MM.1S (cell line): ENCODE measurements at regions not wholly inside any gene's neighbourhood (a gene's known extent, or its start where the extent isn't known, plus 50 kb on each side); places are given as distances from the start of the nearest gene placed in this dataset.
"Not testable (repeated sequence)": the region's sequence is repeated elsewhere in the genome, so short reads cannot be mapped to it uniquely, and the experiment has no call there.

ENCODE experiments used
- DNase-seq: peaks from one replicate; pipeline ENCODE4 v3.0.0-alpha.2; 2015
- H2AFZ ChIP-seq: fragments of 300-600 bp; sonication (generic); 2 replicates; pipeline ENCODE4 v1.6.0; 2016; ENCODE audit warnings: antibody characterized with exemption, low read length
- H3F3A ChIP-seq: fragments of 300-600 bp; sonication (generic); 2 replicates; pipeline ENCODE4 v1.6.1; 2016; ENCODE audit warnings: mild to moderate bottlenecking, antibody characterized with exemption, low read length, moderate library complexity, mixed read lengths; ENCODE audit not compliant: insufficient read depth
- H3K27ac ChIP-seq: fragments of 300-600 bp; sonication (generic); 2 replicates; pipeline ENCODE4 v1.5.1; 2016; ENCODE audit warnings: mild to moderate bottlenecking, low read length
- H3K27me3 ChIP-seq: fragments of 300-600 bp; sonication (generic); replicated peaks from 2 replicates; pipeline ENCODE4 v1.6.0; 2016; ENCODE audit warnings: low read length; ENCODE audit not compliant: insufficient read depth
- H3K36me3 ChIP-seq: fragments of 300-600 bp; sonication (generic); replicated peaks from 2 replicates; pipeline ENCODE4 v1.6.1; 2016; ENCODE audit warnings: mild to moderate bottlenecking, low read length, mixed read lengths; ENCODE audit not compliant: insufficient read depth
- H3K4me1 ChIP-seq: fragments of 300-600 bp; sonication (generic); 2 replicates; pipeline ENCODE4 v1.6.1; 2016; ENCODE audit warnings: low read length, mixed read lengths
- H3K4me2 ChIP-seq: fragments of 300-600 bp; sonication (generic); 2 replicates; pipeline ENCODE4 v1.6.0; 2016; ENCODE audit warnings: low read depth, low read length
- H3K4me3 ChIP-seq: fragments of 300-600 bp; sonication (generic); 2 replicates; pipeline ENCODE4 v1.5.1; 2016; ENCODE audit warnings: low read length, mixed read lengths
- H3K79me2 ChIP-seq: fragments of 300-600 bp; sonication (generic); 2 replicates; pipeline ENCODE4 v1.6.1; 2016; ENCODE audit warnings: mixed run types, low read length, mixed read lengths
- H3K9ac ChIP-seq: fragments of 300-600 bp; sonication (generic); 2 replicates; pipeline ENCODE4 v1.6.1; 2016; ENCODE audit warnings: low read length, mixed read lengths
- H3K9me2 ChIP-seq: fragments of 300-600 bp; sonication (generic); replicated peaks from 2 replicates; pipeline ENCODE4 v1.6.1; 2016; ENCODE audit warnings: mild to moderate bottlenecking, low read length, mixed read lengths; ENCODE audit not compliant: insufficient read depth
- H3K9me3 ChIP-seq: fragments of 300-600 bp; sonication (generic); replicated peaks from 2 replicates; pipeline ENCODE4 v1.6.1; 2016; ENCODE audit warnings: mild to moderate bottlenecking, low read length, mixed read lengths; ENCODE audit not compliant: insufficient read depth
- H4K20me1 ChIP-seq: fragments of 300-600 bp; sonication (generic); 2 replicates; pipeline ENCODE4 v1.6.1; 2016; ENCODE audit warnings: mild to moderate bottlenecking, low read length, moderate library complexity, mixed read lengths; ENCODE audit not compliant: insufficient read depth
- CTCF ChIP-seq: fragments of 300-600 bp; sonication (generic); IDR thresholded peaks from 2 replicates; pipeline ENCODE4 v1.5.1; 2016; ENCODE audit warnings: antibody characterized with exemption, low read length, mixed read lengths
- EZH2 ChIP-seq: fragments of 300-600 bp; sonication (generic); optimal IDR thresholded peaks from 2 replicates; pipeline ENCODE3; 2017; ENCODE audit warnings: low read depth, mild to moderate bottlenecking, antibody characterized with exemption, low read length, mixed read lengths
- EZH2phosphoT487 ChIP-seq: fragments of 300-600 bp; sonication (generic); IDR thresholded peaks from 2 replicates; pipeline ENCODE4 v1.6.1; 2018; ENCODE audit warnings: antibody characterized with exemption, low read length

- not testable (repeated sequence) for DNase-seq, H4K20me1 ChIP-seq, H3K36me3 ChIP-seq, H3K9me3 ChIP-seq, H3K79me2 ChIP-seq, H3K9ac ChIP-seq, H3K4me3 ChIP-seq, H2AFZ ChIP-seq, H3K4me1 ChIP-seq, H3K27ac ChIP-seq, H3K27me3 ChIP-seq, H3F3A ChIP-seq, H3K4me2 ChIP-seq, H3K9me2 ChIP-seq
These were observed 1265.9 kb upstream of the PCDH10 start for GRCh38 chr4:131883181-131883580.

GRCh38 chr4:131925662-131926061, 1223.4 kb upstream of the PCDH10 start:
- not testable (repeated sequence) for H2AFZ ChIP-seq, H3K79me2 ChIP-seq, H3K27me3 ChIP-seq, H3F3A ChIP-seq, H3K4me3 ChIP-seq, H3K9me3 ChIP-seq, H3K4me1 ChIP-seq, H3K9ac ChIP-seq, H3K4me2 ChIP-seq, H3K27ac ChIP-seq, DNase-seq, H4K20me1 ChIP-seq, H3K36me3 ChIP-seq, H3K9me2 ChIP-seq

GRCh38 chr4:131967646-131968045, 1181.4 kb upstream of the PCDH10 start:
- H3K4me2 ChIP-seq, DNase-seq, H2AFZ ChIP-seq, H4K20me1 ChIP-seq, H3K9ac ChIP-seq, H3K4me3 ChIP-seq, H3K27me3 ChIP-seq, H3K36me3 ChIP-seq, H3K79me2 ChIP-seq, H3K4me1 ChIP-seq, H3K27ac ChIP-seq, H3F3A ChIP-seq, H3K9me3 ChIP-seq, H3K9me2 ChIP-seq: not testable (repeated sequence)

GRCh38 chr4:131974730-131975129, 1174.4 kb upstream of the PCDH10 start:
- H3K9ac ChIP-seq = no peak overlapping the region
- DNase-seq = no peak
- no peak overlapping the region for H3K27ac ChIP-seq
- no peaks in the 10 kb centered on the region for H3K9me2 ChIP-seq
- H2AFZ ChIP-seq = no peak overlapping the region
- TF ChIP-seq EZH2phosphoT487 (no peak), CTCF (no peak), EZH2 (no peak)
- H3K4me1 ChIP-seq = no peaks in the 10 kb centered on the region
- no peak overlapping the region for H3K4me2 ChIP-seq
- no peaks in the 10 kb centered on the region for H3F3A ChIP-seq
- no peaks in the 10 kb centered on the region for H3K36me3 ChIP-seq
- no peak overlapping the region for H3K4me3 ChIP-seq
- no peaks in the 10 kb centered on the region for H3K9me3 ChIP-seq
- H4K20me1 ChIP-seq = no peaks in the 10 kb centered on the region
- H3K27me3 ChIP-seq = no peaks in the 10 kb centered on the region
- no peaks in the 10 kb centered on the region for H3K79me2 ChIP-seq

GRCh38 chr4:131975276-131976132, 1173.6 kb upstream of the PCDH10 start:
- H3K4me2 ChIP-seq, H3K36me3 ChIP-seq, H3K9ac ChIP-seq, H3F3A ChIP-seq, H3K9me3 ChIP-seq, H2AFZ ChIP-seq, H3K9me2 ChIP-seq, H4K20me1 ChIP-seq, H3K4me1 ChIP-seq, DNase-seq, H3K79me2 ChIP-seq, H3K4me3 ChIP-seq, H3K27me3 ChIP-seq, H3K27ac ChIP-seq: not testable (repeated sequence)

GRCh38 chr4:131976133-131977002, 1172.7 kb upstream of the PCDH10 start:
- not testable (repeated sequence) for H3K9me2 ChIP-seq, H3K9me3 ChIP-seq

More at GRCh38 chr4:131976133-131977002, 1172.7 kb upstream of the PCDH10 start:
- H3K9ac ChIP-seq, DNase-seq, H3K4me1 ChIP-seq, H2AFZ ChIP-seq, H3K79me2 ChIP-seq, H3K4me3 ChIP-seq, H4K20me1 ChIP-seq, H3K4me2 ChIP-seq, H3K27me3 ChIP-seq, H3K27ac ChIP-seq, H3K36me3 ChIP-seq, H3F3A ChIP-seq: not testable (repeated sequence)
